ENCODE measurements at regions not wholly inside any gene's neighbourhood (a gene's known extent, or its start where the extent isn't known, plus 50 kb on each side); places are given as distances from the start of the nearest gene placed in this dataset.
"Not testable (repeated sequence)": the region's sequence is repeated elsewhere in the genome, so short reads cannot be mapped to it uniquely, and the experiment has no call there.

DNA sequence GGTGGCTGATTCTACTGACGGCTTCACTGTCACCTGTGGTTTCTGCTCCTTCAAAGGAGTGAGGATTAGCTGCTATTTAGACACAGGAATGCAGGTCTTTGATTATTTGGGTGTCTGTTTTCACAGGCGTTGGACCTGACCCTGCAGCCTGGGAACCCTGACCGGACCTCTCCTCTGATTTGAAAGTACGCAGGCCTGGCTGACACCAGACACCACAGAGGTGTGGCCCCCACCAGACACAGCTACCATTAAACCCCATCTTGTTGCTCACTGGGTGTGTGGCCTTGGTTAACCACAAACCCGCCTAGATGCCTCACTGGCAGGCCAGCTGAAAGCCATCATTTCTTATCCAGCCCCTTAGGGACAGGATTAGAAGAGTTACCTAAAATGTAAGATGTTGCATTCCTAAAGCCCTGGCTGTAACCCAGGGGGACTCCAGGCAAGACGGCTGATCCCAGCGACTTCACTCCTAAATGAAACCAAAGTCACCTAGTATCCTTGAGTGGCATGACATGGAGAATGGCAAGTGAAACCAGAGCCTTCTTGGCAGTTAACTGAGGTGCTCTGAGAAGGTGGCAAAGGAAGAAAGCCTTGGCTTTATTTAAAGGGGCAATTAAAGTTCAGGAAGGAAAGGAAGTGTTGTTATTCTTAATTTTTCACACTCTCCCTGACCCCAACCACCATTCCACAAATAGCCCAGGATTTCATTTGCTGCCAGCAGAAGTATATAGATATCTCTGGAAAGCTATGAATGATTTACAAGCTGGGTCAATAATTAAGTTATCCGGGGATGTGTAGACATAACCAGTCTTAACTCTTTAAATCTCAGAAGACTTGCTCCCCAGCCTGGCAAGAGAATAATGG lies 169.9 kb downstream of the QRSL1 start:
- DNase-seq (ENCODE audit: low spot score): peak; percentile 53

DNA sequence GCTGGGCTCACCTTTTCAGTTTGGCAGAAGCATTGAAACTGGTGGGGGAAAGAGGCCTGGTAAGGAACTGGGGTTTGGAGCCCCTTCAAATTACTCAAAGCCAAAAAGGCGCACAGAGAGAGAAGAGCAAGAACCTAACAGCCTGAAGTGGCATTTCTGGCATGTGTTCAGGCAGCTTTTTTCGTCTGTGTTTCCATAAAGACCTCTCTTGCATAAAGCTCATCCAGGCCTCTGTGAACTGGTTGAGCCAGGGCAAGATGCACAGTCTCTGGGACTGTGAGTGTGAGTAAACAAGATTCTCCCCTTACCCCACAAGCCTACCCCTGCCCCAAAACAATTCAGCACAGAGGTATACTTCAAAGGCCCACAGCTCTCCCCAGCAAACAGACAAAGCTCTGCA lies 167.8 kb downstream of the QRSL1 start:
- DNase-seq (ENCODE audit: low spot score): no peak

DNA sequence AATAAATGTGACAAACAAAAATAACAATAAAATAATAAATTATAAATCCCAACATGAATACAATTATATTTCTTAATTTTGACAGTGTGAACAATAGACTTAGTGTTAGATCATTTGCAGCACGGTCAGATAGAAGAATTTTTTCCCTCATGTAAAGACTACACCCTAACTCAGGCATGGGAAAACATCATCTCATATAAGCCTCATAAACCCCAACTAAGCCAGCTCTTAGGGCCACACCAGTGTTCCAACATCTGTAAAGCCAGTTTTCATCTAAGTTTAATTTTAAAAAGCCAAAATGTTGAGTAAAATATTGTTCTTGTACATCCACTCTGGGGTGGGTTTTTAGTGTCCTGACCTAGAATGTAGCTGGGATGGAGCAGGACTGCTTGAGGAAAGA lies 167.4 kb downstream of the QRSL1 start:
- DNase-seq (ENCODE audit: low spot score): no peak

- no peak for DNase-seq (ENCODE audit: low spot score)
Measured at GRCh38 chr6:106794129-106794528, 164.8 kb downstream of the QRSL1 start.

- DNase-seq (ENCODE audit: low spot score): no peak
Measured at GRCh38 chr6:106792536-106793236, 163.3 kb downstream of the QRSL1 start.

DNA sequence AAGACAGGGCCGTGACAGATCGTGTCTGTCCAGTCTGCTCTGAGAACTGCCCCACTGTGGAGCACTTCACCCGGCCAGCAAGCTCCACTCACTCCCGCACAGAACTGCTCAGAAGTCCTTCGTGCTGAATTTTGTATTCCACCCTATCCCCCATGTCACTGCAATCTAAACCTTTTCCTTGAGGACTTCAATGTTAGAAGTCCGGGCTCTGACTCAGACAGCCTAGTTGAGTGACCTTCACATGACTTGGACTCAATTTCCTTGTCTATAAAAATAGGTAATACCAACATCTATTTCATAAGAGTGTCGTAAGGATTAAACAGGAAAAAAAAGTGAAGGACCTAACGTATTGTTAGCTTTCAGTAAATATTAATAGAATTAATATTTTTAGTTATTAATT lies 161.6 kb downstream of the QRSL1 start:
- DNase-seq (ENCODE audit: low spot score): no peak

- no peak for DNase-seq (ENCODE audit: low spot score)
Measured at GRCh38 chr6:106790149-106790770, 160.9 kb downstream of the QRSL1 start.

DNA sequence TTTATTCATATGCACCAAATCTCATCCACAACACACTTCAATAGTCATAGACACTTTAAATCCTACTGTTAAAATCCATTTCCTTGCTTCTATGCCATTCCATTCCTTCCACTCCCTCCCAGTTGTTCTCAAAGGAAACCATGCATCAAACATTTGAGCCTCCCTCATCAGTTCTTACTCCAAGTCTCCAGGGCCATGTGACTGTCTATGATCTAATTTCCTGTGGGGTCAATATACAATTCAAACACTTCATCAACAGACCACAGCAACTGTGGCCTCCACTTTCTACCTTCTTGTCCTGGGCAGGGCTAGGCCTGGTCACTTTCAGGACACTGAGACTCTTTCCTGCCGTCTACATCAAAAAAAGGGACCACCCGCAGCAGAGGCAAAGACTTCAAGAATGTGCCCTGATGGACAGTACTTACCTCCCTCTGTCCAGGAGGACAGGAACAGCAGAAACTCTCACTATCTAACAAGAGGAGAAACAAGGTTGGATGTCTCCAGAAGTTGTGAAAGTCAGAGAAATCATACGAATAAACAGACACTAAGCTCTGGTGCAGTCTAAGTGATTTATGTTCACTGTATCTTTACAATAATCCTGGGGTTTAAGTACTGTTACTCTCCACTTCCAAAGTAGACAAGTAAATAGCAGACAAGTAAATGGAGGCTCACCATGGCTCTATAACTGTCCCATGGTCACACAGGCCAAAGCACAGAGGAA lies 160.2 kb downstream of the QRSL1 start:
- no peak for DNase-seq (ENCODE audit: low spot score)

GRCh38 chr6:106788761-106789160 lies 159.4 kb downstream of the QRSL1 start:
- no peak for DNase-seq (ENCODE audit: low spot score)

DNA sequence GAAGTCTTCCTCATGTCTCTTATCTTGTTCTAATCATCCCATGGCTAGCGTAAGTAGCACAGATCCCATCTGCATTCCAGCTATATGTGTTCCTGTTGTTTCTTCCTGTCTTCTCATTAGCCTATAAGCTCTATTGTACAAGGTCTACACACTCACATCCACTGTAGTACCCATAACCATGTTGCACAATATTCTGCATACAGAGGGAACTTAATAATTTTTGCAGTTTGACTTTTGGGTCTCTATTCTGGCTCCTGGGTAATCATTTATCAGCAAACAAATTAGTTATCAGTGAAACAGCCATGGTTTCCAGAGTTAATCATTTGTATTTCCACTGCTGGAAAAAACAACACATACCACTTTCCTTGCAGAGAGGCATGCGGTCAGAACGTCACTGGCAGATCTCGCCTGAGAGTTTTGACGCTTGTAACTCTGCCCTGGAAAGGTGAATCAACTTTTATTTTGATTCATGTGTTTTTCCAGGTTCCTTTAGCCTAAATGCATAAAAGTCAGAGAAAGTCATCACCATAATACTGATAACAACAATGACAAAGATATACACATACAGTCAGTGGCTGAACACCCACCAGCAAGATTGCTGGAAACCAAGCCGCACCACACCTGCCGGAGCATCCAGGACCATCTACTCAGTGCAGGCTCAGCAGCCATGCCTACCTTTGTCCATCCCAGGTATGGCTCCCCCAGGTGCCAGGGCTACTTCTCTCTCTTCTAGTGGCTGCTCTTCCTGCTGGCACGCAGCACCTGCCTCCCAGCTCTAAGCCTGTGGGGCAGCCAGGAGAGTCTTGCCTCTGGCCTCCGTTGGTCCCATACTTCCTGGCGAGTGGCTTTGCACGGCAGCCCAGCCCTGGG lies 158.2 kb downstream of the QRSL1 start:
- DNase-seq (ENCODE audit: low spot score): no peak

- no peak for DNase-seq (ENCODE audit: low spot score)
Measured at GRCh38 chr6:106785298-106785697, 155.9 kb downstream of the QRSL1 start.

DNA sequence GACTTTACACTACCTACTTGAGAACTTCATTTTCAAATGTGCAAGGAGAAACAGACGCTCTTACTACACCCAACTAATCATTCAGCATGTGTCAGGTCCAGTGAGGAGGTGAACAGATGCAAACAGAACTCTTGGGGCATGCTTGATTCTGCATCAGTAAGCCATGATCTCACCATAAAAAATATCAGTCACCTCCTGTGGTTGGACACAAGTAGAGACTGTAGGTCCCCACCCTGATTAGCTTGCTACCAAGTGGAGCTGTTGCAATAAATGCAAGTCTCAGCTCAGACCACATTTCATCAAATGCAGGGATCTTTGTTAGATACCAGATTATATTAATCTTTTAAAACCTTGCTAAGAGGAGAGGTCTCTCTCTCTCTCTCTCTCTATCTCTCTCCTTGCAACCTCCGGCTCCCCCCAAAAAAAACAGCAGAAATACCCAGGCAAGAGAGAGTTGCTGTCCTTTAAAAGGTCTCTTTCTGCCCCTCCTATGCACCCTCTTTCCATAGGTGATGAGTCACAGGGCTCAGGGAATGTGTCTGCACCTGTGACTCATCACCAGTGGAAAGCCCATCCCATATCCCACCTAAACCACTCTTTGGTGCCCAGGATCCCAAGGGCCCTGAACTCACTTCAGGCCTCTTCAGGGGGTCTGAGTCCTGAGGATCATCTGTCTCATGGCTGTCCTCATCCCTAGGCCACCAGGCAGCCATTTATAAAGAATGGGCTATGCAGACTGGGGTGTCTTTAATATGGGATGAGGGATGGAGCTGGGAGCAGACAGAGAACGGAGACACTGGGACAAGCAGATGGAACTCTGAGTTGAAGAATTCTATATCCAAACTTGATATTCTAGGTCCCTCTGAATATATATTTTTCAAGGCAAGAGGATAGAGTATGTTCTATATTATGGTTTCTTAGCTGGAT lies 154.5 kb downstream of the QRSL1 start:
- DNase-seq (ENCODE audit: low spot score): no peak

GRCh38 chr6:106782536-106783285 lies 153.3 kb downstream of the QRSL1 start:
- DNase-seq (ENCODE audit: low spot score): no peak

DNA sequence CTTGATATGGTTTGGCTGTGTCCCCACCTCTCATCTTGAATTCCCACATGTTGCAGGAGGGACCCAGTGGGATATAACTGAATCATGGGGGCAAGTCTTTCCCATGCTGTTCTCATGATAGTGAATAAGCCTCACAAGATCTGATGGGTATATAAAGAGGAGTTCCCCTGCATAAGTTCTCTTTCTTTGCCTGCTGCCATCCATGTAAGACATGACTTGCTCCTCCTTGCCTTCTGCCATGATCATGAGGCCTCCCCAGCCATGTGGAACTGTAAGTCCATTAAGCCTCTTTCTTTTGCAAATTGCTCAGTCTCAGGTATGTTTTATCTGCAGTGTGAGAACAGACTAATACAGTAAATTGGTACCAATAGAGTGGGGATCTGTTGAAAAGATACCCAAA lies 150.2 kb downstream of the QRSL1 start:
- DNase-seq (ENCODE audit: low spot score): not testable (repeated sequence)

GRCh38 chr6:106778943-106779342 lies 149.6 kb downstream of the QRSL1 start:
- no peak for DNase-seq (ENCODE audit: low spot score)

DNA sequence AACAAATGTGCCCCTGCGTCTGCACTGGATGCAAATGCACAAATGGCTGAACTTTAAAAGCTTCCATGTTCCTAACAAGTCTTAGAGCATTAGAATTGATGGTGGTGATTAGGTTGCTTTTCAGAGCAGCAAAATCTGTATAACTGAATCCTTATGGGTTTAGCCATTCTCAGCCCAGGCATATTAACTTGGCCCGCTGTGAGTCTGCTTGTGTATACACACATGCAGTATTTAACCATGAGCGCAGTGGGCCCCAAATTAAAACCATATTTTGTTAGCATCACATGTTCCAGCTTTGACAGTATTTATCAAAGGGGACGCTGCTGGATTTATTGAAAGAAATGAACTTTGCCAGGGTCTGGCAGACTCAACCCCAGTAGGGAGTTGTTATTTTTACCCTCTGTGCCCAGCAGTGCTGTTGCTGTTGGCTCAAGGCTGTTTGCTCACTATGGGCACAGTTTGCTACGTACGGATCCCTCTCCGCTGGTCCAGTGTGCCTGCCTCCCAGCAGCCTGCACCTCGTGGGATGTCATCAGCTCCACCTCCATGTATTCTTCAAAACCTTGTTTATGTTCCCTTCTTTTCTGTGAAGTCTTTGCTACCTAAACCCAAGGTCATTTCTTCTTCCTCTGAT lies 144.7 kb downstream of the QRSL1 start:
- DNase-seq (ENCODE audit: low spot score): no peak

DNA sequence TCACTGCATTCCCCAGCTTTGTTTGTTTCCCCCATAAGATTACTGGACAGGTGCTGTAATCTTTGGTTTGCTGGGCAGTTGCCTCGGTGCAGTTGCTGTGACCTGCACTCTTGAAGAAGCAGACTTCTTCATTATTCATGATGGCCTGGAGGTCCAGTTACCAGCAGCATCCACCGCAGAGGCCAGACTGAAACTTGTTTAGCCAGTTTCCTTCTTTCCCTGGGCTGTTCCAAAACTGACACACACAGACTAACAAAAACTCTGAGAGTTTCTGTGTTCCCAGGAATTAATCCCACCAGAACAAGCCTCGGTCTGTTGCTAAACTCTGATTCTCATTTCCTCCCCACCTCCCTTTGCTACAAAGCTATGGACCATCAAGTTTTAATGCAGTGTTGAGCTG lies 144.1 kb downstream of the QRSL1 start:
- DNase-seq (ENCODE audit: low spot score): no peak

DNA sequence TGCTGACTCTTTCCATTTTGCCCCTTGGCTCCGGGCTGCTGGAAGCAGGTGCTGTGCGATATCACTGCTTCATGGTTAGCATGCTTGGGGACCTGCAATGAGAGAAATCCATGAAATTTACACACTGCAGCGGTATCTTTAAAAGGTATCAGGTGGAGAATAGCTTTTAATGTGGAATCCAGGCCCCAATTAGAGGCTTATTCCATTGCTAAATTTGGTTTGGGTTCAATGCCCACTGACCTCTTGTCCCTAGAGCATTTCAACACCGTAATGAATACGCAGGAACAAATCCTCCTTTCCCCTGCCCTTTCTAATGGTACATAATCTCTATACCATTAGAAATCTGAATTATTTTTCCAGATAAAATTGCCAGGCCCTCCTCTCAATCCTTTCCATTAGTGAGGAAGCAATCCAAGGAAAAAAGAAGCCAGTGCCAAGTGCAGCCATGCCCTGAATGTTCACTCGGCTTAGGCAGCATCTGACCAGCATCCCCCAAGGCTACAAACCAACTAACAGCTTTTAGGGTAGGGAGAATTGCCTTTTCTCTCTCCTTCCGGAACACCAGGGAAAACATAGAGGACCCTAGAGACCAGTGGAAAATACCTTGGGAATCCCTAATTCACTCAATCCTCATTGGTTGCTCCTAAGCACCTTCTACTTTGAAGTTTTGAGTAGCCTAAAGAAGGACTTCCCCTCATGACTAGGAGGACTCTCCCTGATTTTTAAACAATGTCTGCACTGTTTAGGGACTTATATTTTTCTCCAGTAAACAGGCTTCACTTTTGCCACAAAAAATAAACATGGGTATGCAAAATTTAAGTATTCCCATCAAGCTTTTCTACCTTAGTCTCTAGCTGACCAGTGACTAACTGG lies 143.1 kb downstream of the QRSL1 start:
- no peak for DNase-seq (ENCODE audit: low spot score)
